NCI-H187 (cell line): ENCODE measurements at regions not wholly inside any gene's neighbourhood (a gene's known extent, or its start where the extent isn't known, plus 50 kb on each side); places are given as distances from the start of the nearest gene placed in this dataset.
"Not testable (repeated sequence)": the region's sequence is repeated elsewhere in the genome, so short reads cannot be mapped to it uniquely, and the experiment has no call there.

Experiments
- DNase-seq, 2 experiments: peaks; one replicate each; lab custom pipeline; 2025; lab: John Stamatoyannopoulos, UW

- no peak for DNase-seq
Observed at GRCh38 chr16:16938009-16938408, 532.8 kb downstream of the XYLT1 start.

- no peak for DNase-seq
Observed at GRCh38 chr16:16938980-16939379, 531.8 kb downstream of the XYLT1 start.

GRCh38 chr16:16940351-16940750 lies 530.4 kb downstream of the XYLT1 start:
- no peak for DNase-seq

- not testable (repeated sequence) for DNase-seq
Observed at GRCh38 chr16:16942849-16943248, 527.9 kb downstream of the XYLT1 start.

GRCh38 chr16:16945207-16945606 lies 525.6 kb downstream of the XYLT1 start:
- DNase-seq: no peak

GRCh38 chr16:16956376-16956775 lies 514.4 kb downstream of the XYLT1 start:
- no peak for DNase-seq

- DNase-seq: no peak
Observed at GRCh38 chr16:16960785-16961184, 510.0 kb downstream of the XYLT1 start.

- no peak for DNase-seq
Observed at GRCh38 chr16:16966439-16966838, 504.3 kb downstream of the XYLT1 start.

- no peak for DNase-seq
Observed at GRCh38 chr16:16971042-16971441, 499.7 kb downstream of the XYLT1 start.

- DNase-seq: no peak
Observed at GRCh38 chr16:16972831-16973230, 497.9 kb downstream of the XYLT1 start.

GRCh38 chr16:16973707-16974591 lies 496.8 kb downstream of the XYLT1 start:
- DNase-seq: no peak

- peak in 1 of 2 experiments; percentile 18 for DNase-seq
Observed at GRCh38 chr16:16982614-16983013, 488.1 kb downstream of the XYLT1 start.

GRCh38 chr16:16983582-16983981 lies 487.2 kb downstream of the XYLT1 start:
- no peak for DNase-seq

GRCh38 chr16:16984091-16984490 lies 486.7 kb downstream of the XYLT1 start:
- not testable (repeated sequence) for DNase-seq

GRCh38 chr16:16985707-16986106 lies 485.1 kb downstream of the XYLT1 start:
- no peak for DNase-seq

- no peak for DNase-seq
Observed at GRCh38 chr16:16988963-16989362, 481.8 kb downstream of the XYLT1 start.

- DNase-seq: no peak
Observed at GRCh38 chr16:16989368-16989767, 481.4 kb downstream of the XYLT1 start.

GRCh38 chr16:16991711-16992110 lies 479.0 kb downstream of the XYLT1 start:
- no peak for DNase-seq

GRCh38 chr16:16992975-16993765 lies 477.6 kb downstream of the XYLT1 start:
- DNase-seq: no peak

- no peak for DNase-seq
Observed at GRCh38 chr16:16994831-16995230, 475.9 kb downstream of the XYLT1 start.

- no peak for DNase-seq
Observed at GRCh38 chr16:16996827-16997226, 473.9 kb downstream of the XYLT1 start.

- DNase-seq: no peak
Observed at GRCh38 chr16:16997349-16997748, 473.4 kb downstream of the XYLT1 start.

- no peak for DNase-seq
Observed at GRCh38 chr16:17001471-17001870, 469.3 kb downstream of the XYLT1 start.
